Anterior cingulate cortex (tissue), 58 donors: ENCODE measurements at regions not wholly inside any gene's neighbourhood (a gene's known extent, or its start where the extent isn't known, plus 50 kb on each side); places are given as distances from the start of the nearest gene placed in this dataset.

Experiments
- DNase-seq, 58 donors: peaks; one replicate each; lab custom pipeline; 2025; lab: John Stamatoyannopoulos, UW

- no peak for DNase-seq
Observed at GRCh38 chr18:40760251-40760650, 1194.8 kb upstream of the PIK3C3 start.

GRCh38 chr18:40754477-40754876, 1200.6 kb upstream of the PIK3C3 start:
- DNase-seq = no peak

DNA sequence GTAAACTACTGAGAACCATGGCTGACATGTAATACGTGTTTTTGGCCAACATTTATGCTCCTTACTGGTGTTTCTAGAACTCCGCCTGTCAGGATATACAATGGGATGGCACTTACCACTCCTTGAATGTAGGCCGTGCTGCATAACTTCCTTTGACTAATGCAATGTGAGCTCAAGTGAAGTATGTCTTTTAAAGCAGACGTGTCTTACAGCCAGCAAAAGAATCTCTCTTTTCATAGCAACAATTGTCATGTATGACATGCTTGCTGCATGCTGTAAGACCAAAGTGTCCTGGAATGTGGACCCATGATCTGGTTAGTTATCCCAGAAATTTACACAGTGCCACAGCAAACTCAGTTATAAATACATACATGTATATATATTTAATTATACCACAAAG, 1202.7 kb upstream of the PIK3C3 start:
- no peak for DNase-seq

GRCh38 chr18:40751186-40751585, 1203.8 kb upstream of the PIK3C3 start:
- no peak for DNase-seq

GRCh38 chr18:40739029-40739428, 1216.0 kb upstream of the PIK3C3 start:
- no peak for DNase-seq

GRCh38 chr18:40738321-40738880, 1216.6 kb upstream of the PIK3C3 start:
- DNase-seq = no peak

DNA sequence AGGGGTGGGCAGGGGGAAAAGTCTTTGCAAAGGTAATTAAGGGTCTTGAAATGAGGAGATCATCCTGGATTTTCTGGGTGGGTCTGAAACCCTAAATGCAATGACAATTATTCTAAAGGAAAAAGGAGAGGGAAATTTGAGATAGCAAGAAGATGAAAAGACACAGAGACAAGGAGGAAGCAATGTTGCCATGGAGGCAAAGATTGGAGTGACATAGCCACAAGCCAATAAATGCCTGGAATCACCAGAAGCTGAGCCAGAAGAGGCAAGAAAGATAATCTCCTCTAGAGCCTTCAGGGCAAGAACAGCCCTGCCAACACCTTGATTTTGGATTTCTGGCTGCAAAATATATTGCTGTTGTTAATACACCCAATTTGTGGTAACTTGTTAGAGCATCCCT, 1246.3 kb upstream of the PIK3C3 start:
- DNase-seq = no peak

DNA sequence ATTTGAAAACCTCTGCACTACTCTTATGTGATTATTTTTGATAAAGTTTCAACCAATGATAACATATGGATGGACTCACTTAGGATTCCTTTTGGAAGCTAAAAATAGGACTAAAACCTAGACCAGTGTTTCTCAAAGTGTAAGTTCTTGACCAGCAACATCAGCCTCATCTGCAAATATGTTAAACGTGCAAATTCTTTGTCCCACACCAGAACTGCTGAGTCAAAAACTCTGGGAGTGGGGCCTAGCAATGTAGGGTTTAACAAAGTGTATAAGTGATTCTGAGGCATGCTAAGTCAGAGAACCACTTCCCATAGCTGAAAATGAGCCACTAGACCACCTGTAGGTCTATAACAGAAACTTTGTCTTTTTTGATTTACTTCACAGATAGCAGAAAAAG, 1247.2 kb upstream of the PIK3C3 start:
- DNase-seq = no peak

DNA sequence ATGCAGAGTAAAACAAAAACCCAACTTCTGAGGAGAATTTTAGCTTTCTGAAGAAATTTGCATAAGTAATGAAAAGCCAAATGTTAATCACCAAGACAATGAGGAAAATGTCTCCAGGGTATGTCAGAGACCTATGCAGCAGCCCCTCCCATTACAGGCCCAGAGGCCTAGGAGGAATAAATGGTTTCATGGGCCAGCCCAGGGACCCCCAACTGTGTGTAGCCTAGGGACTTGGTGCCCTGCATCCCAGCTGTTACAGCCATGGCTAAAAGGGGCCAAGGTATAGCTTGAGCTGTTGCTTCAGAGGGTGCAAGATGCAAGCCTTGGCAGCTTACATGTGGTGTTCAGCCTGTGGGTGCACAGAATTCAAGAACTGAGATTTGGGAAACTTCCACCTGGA, 1256.9 kb upstream of the PIK3C3 start:
- no peak for DNase-seq

DNA sequence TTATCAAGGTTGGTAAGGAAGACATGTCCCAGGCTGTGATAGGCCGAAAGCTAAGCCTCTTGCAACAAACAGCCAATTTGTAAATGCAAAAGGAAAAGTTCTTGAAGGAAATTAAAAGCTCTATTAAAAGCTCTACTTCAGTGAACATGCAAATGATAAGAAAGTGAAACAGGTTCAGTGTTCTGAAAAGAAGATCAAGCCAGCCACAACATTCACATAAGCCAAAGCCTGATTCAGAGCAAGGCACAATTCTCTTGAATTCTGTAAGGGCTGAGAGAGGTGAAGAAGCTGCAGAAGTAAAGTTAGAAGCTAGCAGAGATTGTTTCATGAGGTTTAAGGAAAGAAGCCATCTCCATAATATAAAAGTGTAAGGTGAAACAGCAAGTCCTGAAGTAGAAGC, 1259.5 kb upstream of the PIK3C3 start:
- no peak for DNase-seq

GRCh38 chr18:40692871-40693270, 1262.2 kb upstream of the PIK3C3 start:
- no peak for DNase-seq

- DNase-seq = no peak
Observed at GRCh38 chr18:40690062-40690461, 1265.0 kb upstream of the PIK3C3 start.

DNA sequence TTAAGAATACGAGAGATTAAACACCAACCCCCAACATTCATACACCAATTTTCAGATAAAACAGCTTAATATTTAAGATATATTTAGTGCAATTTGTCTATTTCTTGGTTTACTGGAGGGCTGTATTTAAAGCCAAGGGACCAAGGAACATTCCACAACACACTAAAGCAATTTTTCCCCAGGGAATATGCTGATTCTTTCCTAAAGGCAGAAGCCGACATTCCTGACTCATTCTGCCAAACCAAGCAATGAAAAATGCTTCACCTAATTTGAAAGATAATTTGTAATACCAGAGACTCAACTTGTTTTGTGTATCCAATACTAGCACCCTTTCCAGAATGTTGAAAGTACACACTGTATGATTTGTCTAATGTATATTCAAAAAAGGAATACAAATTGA, 1267.6 kb upstream of the PIK3C3 start:
- DNase-seq = no peak

- DNase-seq = no peak
Observed at GRCh38 chr18:40686836-40687235, 1268.2 kb upstream of the PIK3C3 start.

DNA sequence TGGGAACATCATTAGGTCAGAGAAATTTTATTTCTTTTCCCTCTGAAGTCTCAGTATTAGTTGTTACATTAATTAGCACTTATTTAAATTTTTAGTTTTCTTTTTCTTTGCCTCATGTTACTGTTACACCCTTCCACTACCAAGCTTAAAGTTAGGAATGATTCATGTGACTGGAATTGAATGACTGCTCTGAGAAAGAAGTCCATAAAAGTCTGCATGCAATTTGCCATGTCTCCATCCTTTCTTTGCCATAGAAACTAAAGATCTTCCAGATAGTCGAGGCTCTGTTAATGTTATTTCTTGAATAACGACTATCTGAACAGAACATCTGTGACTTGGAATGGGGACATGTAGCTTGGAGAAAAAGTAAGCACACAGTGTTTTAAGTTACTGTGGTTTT, 1269.8 kb upstream of the PIK3C3 start:
- no peak for DNase-seq

- DNase-seq = no peak
Observed at GRCh38 chr18:40678318-40678717, 1276.7 kb upstream of the PIK3C3 start.

DNA sequence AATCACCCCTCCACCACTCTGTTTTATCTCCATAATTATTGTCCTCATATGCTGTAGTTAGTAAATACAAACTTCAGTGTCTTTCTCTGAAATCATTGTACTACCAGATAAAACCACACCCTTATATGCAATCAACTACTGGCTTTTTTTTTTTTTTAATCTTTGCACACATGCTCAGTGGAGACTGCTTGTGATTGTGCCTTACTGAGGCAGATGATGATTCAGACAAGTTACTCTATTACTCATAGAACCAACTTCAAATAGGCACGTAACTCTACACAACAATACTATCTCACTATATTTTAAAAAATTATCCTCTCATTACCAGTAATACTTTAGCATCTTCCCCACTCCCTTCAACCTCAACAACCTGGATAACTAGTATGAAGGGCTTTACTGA, 1278.4 kb upstream of the PIK3C3 start:
- DNase-seq = no peak

DNA sequence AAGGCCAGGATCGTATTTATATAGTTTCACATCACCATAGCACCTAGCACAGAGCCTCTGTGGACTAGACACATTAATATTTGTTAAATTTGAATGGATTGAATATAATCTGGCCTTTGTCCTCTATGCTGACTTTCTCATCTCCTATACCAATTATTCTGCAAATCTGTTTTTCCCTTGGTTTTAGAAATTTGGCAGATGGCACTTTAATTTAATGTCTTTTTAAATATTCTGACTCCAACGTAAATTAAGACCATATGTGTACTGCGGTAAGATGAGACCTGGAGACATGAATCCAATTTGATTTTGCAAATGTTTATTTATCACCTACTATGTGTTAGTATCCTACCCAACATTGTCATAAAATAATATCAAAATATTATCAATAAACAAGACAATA, 1281.9 kb upstream of the PIK3C3 start:
- no peak for DNase-seq

DNA sequence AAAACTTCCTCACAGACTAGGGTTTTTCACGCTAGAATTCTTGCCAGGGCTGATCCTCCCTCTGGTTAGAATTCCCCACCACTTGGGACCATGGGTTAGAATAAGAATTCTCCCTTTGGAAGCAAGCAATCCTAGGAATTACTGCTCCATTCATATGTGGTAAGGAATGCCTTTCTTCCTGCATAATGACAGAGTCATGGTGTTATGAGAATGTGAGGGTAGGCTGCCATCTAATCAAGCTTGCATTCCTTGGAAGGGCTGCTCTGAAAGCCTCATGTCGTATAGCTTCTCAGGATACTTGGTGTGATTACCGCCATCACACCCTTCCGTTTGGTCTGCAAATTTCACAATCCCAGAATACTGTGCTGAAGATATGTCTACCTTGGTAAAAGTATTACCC, 1282.4 kb upstream of the PIK3C3 start:
- DNase-seq = no peak

DNA sequence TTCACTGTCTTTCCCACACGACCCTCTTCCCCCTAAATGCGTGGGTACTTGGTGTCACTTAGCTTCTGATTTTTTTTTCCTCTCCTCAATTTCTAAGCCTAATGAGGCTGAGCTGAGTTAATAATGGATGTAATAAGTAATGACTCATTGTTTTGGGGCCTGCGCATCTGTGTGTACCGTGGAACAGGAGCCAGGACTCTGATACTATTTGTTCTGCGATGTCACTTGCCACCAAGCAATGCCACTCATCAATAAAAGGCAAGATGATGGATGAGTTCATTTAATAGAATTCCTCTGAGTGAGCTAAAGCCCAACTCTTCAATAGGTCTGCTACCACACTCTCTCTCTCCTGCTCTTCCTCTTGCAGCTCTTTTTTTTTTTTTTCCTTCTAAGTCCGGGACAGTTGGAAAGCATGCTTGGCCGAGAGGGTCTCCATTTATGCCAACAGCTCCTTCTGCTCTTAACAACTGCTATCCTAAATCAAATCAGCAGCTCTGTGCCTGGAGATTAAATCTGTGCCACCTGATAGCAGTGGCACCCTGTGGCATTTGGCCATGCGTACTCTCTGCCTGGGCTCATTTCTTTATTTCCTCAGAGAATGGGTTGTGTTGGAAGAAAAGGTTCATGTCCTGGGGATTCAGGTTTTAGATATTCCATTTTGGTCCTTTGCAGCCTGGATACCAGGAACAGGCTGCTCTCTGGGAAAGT, 1284.2 kb upstream of the PIK3C3 start:
- no peak for DNase-seq

- no peak for DNase-seq
Observed at GRCh38 chr18:40662898-40663437, 1292.1 kb upstream of the PIK3C3 start.

DNA sequence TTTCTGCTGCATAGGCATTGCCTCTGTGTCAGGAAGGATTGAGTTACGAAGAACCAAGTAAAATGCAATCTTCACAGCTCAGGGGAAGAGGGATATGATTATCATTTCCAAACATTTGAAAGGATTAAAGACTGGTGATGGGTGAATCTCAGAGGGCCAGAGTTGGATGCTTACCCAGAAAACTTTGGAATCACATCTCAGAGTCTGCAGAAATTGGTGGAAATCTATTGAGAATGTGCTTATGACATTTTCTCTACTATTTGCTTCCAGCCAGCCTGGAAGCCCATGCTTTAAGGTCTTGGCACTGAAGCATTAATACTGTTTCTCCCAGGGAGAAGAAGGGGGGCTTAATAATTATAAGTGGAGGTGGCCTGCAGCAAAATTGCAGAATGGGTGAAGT, 1301.4 kb upstream of the PIK3C3 start:
- no peak for DNase-seq
